Lower leg skin (tissue), 3 donors: ENCODE measurements at regions not wholly inside any gene's neighbourhood (a gene's known extent, or its start where the extent isn't known, plus 50 kb on each side); places are given as distances from the start of the nearest gene placed in this dataset.

Experiments used
- POLR2A ChIP-seq, 2 donors: fragments of 450-650 bp; IDR thresholded peaks; one replicate each; pipeline ENCODE4 v1.6.1; 2016 to 2017; ENCODE audit warnings: antibody characterized with exemption in 2 of 2, mild to moderate bottlenecking in 1 of 2, moderate library complexity in 1 of 2
- TF ChIP-seq, protein P1 (sequence below), 3 donors: fragments of 450-650 bp; IDR thresholded peaks; one replicate each; pipeline ENCODE4 v1.5.1; 2016; ENCODE audit warnings: antibody characterized with exemption in 3 of 3, mild to moderate bottlenecking in 3 of 3, moderate library complexity in 2 of 3

DNA sequence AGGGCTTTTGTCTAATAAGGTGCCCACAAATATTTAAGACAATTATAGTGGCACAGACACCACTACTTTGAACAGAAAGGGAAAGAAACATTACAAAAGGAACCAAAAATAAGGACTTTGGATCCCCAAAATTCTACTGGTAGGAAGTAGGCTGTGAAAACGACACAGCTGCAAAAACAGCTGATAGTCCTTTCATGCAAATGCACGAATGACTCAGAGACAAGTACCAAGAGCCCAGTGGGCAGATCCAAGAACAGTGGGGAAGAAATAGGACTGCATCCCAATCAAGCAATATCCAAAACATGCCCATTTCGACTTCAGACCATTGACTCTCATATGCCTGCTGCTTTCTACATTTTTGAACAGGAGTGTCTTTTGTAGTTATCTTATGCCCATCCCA is 269.4 kb upstream of the NBEA start:
- no peak for TF ChIP-seq POLR2A (IDR thresholded peaks at IDR 0.05)
- TF ChIP-seq, protein P1, sequence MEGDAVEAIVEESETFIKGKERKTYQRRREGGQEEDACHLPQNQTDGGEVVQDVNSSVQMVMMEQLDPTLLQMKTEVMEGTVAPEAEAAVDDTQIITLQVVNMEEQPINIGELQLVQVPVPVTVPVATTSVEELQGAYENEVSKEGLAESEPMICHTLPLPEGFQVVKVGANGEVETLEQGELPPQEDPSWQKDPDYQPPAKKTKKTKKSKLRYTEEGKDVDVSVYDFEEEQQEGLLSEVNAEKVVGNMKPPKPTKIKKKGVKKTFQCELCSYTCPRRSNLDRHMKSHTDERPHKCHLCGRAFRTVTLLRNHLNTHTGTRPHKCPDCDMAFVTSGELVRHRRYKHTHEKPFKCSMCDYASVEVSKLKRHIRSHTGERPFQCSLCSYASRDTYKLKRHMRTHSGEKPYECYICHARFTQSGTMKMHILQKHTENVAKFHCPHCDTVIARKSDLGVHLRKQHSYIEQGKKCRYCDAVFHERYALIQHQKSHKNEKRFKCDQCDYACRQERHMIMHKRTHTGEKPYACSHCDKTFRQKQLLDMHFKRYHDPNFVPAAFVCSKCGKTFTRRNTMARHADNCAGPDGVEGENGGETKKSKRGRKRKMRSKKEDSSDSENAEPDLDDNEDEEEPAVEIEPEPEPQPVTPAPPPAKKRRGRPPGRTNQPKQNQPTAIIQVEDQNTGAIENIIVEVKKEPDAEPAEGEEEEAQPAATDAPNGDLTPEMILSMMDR (IDR thresholded peaks at IDR 0.05) = no peak
